ENCODE measurements at regions not wholly inside any gene's neighbourhood (a gene's known extent, or its start where the extent isn't known, plus 50 kb on each side); places are given as distances from the start of the nearest gene placed in this dataset.
"Not testable (repeated sequence)": the region's sequence is repeated elsewhere in the genome, so short reads cannot be mapped to it uniquely, and the experiment has no call there.

- TF ChIP-seq ZNF274 (IDR thresholded peaks at IDR 0.05; ENCODE audit: low read length); ZNF274 (tag by site-specific recombination; IDR thresholded peaks at IDR 0.05; ENCODE audit: borderline replicate concordance); ZNF707 (tag by site-specific recombination; IDR thresholded peaks at IDR 0.05); TRIM28 (IDR thresholded peaks at IDR 0.05; ENCODE audit: borderline replicate concordance, low read length); ZNF302 (tag by site-specific recombination; IDR thresholded peaks at IDR 0.05; ENCODE audit: low read depth); SP2 (tag by site-specific recombination; IDR thresholded peaks at IDR 0.05); CTCF (tag by site-specific recombination; IDR thresholded peaks at IDR 0.05); ZNF639 (tag by site-specific recombination; IDR thresholded peaks at IDR 0.05); ZNF350 (tag by site-specific recombination; IDR thresholded peaks at IDR 0.05): not testable (repeated sequence)
These were observed 237.9 kb upstream of the SGCG start for GRCh38 chr13:22942831-22943230.
